ENCODE measurements at regions not wholly inside any gene's neighbourhood (a gene's known extent, or its start where the extent isn't known, plus 50 kb on each side); places are given as distances from the start of the nearest gene placed in this dataset.

- TF ChIP-seq YY1 (IDR thresholded peaks at IDR 0.05; ENCODE audit: insufficient read depth, insufficient read length) (no peak), SUZ12 (IDR thresholded peaks at IDR 0.05; ENCODE audit: extremely low read depth, insufficient read depth, insufficient read length) (no peak)
These were observed 790.5 kb downstream of the DIPK2A start for GRCh38 chr3:144762091-144762490.

All from NT2/D1 (cell line).